ENCODE measurements at regions not wholly inside any gene's neighbourhood (a gene's known extent, or its start where the extent isn't known, plus 50 kb on each side); places are given as distances from the start of the nearest gene placed in this dataset.

DNA sequence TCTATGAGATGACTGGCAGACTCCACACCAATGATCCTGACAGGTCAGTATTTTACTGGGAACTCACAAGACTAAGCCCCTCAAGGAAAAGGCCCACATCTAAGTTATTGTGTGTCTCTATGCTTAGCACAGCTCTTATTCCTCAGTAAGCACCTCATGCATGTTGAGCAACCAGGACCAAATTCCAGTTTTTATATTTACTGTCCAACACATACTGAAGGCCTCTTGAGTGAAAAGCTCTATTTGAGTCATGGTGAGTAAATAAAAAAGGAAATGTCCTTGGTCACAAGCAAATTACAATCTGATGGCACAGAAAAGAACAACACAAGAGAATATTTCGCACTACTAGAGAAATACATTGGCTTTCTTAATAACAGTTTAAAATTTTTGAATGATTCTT, 87.9 kb upstream of the ETAA1 start:
- no peak for DNase-seq (ENCODE audit: extremely low read depth, low read depth)
- TF ChIP-seq, protein P1, sequence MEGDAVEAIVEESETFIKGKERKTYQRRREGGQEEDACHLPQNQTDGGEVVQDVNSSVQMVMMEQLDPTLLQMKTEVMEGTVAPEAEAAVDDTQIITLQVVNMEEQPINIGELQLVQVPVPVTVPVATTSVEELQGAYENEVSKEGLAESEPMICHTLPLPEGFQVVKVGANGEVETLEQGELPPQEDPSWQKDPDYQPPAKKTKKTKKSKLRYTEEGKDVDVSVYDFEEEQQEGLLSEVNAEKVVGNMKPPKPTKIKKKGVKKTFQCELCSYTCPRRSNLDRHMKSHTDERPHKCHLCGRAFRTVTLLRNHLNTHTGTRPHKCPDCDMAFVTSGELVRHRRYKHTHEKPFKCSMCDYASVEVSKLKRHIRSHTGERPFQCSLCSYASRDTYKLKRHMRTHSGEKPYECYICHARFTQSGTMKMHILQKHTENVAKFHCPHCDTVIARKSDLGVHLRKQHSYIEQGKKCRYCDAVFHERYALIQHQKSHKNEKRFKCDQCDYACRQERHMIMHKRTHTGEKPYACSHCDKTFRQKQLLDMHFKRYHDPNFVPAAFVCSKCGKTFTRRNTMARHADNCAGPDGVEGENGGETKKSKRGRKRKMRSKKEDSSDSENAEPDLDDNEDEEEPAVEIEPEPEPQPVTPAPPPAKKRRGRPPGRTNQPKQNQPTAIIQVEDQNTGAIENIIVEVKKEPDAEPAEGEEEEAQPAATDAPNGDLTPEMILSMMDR (IDR thresholded peaks at IDR 0.05; ENCODE audit: low read depth, low read length), result no peak

DNA sequence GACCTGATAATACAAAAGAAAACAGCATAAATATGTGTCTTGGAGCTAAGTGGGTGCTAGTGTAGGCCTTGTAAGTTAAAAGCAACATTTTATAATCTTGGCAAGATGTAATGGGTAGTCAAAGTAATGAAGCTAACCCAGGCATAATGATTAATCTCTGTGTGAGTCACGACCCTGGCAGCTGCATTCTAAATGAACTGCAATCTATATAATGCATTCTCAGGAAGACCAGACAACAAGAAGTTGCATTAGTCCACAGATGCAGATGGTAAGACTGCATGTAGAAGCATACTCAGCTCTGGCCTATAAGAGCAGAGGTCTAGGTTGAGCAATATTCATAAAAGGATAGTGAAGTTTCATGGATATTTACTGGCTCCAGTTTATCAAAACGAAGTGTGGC, 85.6 kb upstream of the ETAA1 start:
- no peak for DNase-seq (ENCODE audit: extremely low read depth, low read depth)
- TF ChIP-seq, protein P1 (IDR thresholded peaks at IDR 0.05; ENCODE audit: low read depth, low read length), result no peak

DNA sequence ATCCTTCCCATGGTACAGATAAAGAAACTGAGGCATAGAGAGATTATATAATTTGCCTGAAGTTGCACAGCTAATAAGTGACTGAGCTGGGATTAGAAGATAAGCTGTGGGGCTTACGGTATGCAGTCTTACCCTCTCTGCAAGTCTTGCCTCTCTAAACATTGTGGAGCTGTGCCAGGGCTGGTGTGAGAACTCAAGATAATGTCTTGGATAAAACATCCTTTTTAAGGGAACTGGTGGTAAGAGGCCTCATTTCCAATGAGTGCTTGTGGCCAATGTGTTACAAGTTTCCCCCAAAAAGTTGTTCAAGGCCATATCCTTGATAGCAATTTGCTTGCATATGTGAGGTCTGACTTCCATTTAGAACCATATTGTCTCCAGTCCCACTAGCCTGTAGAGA, 84.3 kb upstream of the ETAA1 start:
- no peak for DNase-seq (ENCODE audit: extremely low read depth, low read depth)
- TF ChIP-seq, protein P1 (IDR thresholded peaks at IDR 0.05; ENCODE audit: low read depth, low read length), result no peak

DNA sequence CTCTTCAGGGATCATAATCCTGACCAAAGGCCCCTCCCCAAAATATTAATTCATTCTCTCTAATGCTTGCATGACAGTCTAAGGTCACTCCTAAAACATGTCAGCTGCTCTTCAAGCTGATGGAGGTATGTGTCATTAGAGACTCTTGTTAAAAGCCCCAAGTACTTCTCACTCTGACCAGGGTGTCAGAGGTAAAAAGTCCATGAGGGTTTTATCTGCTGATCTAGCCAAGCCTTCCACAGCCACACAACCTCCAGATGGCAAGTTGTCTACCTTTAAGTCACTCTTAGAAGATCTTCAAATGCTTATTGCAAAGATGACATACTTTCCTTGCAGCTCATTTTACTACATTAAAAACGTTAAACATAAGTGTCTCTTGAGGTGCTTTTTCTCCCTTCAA, 83.6 kb upstream of the ETAA1 start:
- TF ChIP-seq, protein P1 (IDR thresholded peaks at IDR 0.05; ENCODE audit: low read depth, low read length), result no peak
- no peak for DNase-seq (ENCODE audit: extremely low read depth, low read depth)

DNA sequence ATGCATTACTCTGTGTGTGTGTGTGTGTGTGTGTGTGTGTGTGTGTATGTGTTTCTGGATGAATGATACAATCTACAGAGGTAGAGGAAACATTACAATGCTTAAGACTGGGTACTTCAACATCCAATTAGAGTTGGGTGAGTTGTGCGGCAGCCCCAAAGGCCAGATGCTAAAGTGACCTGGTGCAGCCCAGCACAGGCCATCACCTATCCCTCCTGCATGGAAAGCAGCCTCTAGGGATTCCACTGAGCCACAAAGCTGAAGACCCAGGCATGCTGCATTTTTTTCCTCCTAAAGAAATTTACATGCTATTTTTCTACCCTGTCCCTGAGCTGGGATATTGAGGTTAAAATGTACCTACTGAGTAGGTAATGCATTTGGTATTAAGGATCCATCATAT, 79.1 kb upstream of the ETAA1 start:
- no peak for DNase-seq (ENCODE audit: extremely low read depth, low read depth)
- TF ChIP-seq, protein P1 (IDR thresholded peaks at IDR 0.05; ENCODE audit: low read depth, low read length), result no peak

DNA sequence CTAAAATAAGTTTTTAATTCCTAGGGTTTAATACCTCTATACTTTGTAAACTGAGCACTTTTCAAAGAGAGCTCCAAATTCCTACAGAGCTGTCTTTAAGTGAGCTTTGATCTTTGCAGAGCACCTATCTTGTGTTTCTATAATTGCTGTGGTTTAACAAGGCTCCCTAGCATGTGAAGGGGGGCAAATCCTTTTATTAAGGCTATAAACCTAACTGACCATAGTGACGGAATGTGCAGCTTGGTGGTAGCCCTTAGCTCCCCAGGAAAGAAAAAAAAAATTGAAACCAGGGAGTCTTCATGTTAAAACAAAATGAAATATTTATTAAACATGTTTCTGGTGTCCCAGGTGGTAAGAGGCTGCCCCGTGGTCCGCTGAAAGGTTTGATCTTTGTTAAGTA, 78.6 kb upstream of the ETAA1 start:
- TF ChIP-seq, protein P1 (IDR thresholded peaks at IDR 0.05; ENCODE audit: low read depth, low read length), result no peak
- DNase-seq (ENCODE audit: extremely low read depth, low read depth), result no peak

DNA sequence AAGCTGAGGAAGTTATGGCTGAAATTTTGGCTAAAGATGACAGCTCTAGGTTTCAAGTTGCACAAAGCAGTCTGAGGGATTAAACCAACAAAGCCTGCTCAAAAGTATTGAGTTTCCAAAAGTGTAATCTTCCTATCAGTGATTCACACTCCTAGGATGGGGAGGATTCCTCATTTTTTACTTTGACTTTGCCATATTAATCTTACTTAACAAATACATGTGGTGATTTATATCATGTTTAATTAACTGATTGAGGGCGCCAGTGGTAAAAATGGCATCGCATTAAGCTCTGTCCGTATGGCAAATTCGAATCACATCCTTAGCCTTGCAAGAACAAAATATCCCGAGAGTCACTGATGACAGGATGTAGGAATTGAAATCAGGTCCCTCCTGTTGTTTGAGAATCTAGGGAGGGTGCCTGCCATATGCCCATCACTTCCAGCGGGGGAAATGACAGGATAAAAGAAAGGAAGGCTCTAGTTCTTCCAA, 78.1 kb upstream of the ETAA1 start:
- TF ChIP-seq, protein P1 (IDR thresholded peaks at IDR 0.05; ENCODE audit: low read depth, low read length), result no peak
- no peak for DNase-seq (ENCODE audit: extremely low read depth, low read depth)
